Right renal pelvis (tissue), 4 donors: ENCODE measurements at regions not wholly inside any gene's neighbourhood (a gene's known extent, or its start where the extent isn't known, plus 50 kb on each side); places are given as distances from the start of the nearest gene placed in this dataset.
A peak's percentile ranks its signal among the peaks of the same experiment; 100 is the strongest.
"Not testable (repeated sequence)": the region's sequence is repeated elsewhere in the genome, so short reads cannot be mapped to it uniquely, and the experiment has no call there.

ENCODE experiments used
- DNase-seq, 4 donors: peaks; one replicate each; pipeline ENCODE4 v3.0.0-alpha.2; 2013; ENCODE audit warnings: low read depth in 4 of 4, low spot score in 3 of 4, missing footprints in 1 of 4

DNA sequence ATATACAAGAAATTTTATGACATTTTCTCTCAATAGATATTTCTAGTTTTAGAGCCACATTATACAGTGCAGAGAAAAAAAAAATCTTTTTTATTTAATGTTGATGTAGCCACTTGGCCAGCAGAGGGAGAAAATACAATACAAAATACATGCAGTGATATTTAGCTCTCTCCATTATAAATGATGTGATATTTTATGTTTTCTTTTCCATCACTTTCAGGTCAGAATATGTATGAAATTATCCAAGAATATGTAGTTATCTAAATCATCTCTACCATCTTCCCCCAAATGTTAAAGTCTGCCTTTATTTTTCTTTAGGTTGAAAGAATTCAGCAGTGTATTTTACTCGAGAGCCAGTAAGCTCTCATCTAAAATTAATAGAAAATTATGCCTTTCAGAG is 533.6 kb upstream of the FSHR start:
- peak in 1 of 4 donors; percentile 4 for DNase-seq

DNA sequence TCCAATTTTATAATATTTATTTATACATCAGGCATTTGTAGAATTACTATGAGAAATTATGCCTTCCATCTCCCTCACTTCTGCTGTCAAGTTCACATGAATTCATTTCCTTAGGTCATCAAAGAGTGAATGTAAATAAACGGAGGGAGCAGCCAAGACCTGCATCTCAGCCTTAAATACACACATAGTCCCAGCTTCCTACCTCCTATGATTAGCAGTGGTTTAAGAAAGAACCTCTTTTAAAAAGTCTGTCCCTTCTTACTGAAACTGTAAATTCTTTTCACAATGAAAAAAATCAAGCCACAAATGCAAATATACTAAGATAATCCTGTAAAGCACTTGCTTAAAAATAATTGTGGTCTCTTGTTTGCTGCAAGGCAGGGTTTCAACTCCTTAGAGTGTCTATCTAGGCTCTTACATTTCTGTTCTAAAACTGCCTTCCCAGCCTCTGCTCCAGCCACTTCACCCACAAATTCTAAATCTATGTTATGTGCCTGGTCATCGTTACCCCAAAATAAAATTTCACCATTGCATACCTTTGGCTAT is 532.7 kb upstream of the FSHR start:
- no peak for DNase-seq

DNA sequence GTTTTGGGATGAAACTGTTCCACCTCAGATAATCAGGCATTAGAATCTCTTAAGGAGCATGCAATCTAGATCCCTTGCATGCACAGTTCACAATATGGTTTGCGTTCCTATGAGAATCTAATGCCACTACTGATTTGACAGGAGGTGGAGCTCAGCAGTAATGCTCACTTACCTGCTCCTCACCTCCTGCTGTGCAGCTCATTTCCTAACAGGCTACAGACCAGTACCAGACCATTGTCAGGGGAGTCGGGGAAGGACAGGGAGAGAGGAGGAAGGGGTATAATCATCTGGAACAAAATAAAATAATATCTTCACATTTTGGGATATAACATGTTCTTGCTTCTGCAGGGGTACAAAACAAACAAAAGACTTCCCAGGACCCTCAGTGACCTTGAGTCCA is 532.0 kb upstream of the FSHR start:
- DNase-seq, result no peak

DNA sequence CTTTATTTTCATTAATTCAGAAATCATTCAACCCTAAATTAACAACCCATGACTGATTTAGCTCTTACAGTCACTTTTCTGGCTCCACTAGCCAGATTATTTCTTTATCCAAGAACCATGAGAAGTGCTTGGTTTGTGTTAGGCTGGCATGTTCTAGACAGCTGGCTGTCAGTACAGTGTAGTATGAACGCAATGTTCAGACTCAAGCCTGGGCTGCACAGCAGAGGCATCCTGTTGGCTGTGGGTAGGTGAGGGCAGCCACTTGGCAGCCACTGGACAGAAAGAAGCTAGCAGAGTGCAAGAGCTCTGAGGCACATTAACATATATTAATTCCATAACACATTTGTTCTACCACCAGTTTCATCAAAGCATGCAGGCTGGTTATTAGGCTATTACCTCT is 522.9 kb upstream of the FSHR start:
- no peak for DNase-seq

DNA sequence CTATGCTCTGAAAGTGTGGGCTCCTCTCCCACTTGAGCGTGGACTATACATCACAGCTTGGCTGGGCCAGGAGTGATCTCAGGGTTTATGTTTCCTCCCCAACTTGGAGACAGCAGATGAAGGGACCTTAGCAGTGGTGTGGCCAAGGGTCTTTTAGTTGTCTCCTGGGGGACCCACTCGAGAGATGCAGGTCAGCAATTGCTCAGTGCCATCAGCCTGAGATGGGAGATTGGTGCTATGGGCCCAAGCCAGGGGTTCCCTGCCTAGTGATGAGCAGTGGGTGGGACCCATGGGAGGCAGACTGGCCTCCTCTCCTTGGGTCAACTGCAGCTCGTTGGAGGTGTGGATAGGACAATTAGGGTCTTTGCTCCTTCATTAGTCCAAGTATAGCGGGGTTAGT is 510.5 kb upstream of the FSHR start:
- DNase-seq, result no peak

DNA sequence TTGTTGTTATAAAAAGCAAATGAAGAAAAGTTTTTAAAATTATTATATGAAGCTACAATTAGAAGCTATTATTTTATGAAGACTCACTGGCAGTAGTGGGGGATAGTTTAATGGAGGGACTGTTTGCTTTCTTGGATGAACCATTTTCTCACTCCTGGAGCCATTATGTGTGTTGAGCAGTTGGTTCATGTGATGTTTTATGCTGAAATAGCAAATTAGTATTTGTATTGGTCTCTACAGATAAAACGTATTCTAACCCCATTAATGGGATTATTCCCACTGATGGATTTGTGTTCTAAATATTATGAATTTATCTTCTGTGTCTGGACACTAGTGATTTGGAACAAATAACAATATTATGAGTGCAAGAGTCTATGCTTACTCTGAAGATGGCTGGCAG is 507.5 kb upstream of the FSHR start:
- no peak for DNase-seq

DNA sequence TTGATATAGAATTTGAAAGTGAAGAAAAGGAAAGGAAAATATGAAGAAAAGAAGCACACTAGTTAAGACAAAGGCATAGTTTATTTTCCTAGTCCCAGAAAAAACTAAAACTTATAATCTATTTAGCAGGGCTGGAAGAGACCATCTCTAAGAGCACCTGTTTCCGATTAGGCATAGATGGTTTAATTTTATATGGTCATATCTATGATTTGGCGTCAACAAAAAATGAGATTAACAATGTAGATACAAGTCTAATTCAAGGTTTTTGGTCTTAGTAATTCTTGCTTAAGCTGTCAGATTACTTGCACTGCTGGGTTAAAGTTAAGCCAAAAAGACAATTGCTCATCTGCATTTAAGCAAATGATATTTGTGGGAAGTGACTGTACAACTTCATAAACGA is 502.5 kb upstream of the FSHR start:
- no peak for DNase-seq

DNA sequence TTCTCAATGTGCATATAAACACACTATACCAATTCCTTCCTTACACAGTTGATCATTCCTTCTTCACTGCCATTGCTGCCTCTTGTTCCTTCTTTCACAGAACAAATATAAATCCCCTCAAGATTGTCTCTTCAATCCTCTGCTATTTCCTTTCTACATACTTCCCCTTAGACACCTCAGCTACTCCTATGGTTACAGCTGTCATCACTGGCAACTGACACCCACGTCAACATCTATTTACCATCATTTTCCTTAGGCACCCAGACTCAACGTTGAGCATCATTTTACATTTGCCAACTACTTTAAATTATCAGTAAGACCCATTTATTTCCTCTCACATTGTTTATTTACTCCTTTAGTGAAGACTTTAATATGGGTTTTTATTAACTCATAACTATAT is 488.8 kb upstream of the FSHR start:
- DNase-seq, result no peak

DNA sequence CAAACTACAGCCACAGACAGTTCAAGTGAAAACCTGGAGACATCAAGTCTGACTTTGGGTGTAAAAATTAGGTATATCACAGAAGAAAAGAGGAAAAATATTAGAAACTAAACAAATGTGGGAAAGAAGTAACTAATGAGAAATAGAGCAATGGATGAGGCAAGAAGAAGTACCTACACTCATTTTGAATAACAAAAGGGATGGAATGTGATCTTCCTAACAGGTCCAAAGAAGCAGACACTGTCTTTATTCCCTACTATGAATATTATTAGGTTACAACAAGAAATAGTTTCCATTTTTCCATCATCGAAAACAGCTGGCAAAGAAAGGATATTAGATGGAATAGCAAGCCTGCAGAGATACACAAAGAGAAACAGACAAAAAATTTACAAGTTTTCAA is 486.3 kb upstream of the FSHR start:
- DNase-seq, result no peak

DNA sequence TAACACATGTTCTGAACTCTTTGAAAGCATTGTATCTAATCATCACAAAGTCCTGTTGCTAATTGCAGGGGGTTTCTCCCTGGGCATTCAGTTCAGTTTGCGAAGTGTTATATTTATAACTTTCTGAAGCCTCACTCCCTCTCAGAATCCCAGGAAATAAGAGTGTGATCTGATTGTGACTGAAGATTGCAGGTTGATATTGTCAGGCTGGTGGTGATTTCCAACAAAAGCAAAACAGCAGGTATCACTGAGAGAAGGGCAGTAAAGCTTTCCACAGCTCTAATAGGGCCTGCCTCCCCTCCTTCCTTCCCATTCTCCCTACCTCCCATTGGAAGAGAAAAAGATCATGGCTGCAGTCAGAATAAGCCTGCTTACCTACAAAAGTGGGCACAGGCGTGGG is 466.7 kb upstream of the FSHR start:
- no peak for DNase-seq

DNA sequence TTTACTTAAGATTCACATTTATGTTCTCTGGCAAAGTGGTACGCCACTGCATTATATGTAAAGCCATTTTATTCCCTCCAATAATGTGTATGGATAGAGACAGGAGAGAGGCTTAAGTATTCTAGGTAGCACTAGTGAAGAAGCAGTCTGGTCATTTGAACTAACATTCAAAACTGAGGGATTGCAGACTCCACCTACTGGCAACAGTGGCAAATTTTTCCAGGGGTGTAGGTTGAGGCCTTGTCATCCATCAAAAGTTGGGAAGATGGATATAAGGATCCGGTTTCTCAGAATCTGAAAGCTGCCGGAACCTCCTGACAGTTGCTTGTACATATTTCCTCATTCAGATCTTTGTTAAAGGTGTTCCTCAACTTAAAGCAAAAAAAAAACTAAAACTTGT is 465.5 kb upstream of the FSHR start:
- no peak for DNase-seq

DNA sequence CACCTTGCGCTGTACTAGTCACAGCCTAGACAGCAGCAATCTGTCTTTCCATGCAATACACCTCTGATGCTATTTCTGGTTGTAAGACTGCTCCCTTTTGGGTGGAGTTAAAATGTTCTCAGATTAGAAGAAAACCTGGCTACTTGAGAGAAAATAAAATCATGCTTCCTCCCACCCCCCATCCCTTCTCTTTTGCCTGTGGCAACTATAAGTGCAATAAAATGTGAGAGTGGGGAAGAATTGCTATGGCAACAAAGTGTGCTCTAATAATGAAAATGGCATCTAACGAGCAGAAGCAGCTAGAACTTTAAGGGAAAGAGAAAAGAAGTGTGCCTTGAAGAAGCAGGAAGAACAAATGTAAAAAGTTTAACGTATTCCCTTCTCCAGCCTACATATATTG is 464.2 kb upstream of the FSHR start:
- DNase-seq, result no peak

DNA sequence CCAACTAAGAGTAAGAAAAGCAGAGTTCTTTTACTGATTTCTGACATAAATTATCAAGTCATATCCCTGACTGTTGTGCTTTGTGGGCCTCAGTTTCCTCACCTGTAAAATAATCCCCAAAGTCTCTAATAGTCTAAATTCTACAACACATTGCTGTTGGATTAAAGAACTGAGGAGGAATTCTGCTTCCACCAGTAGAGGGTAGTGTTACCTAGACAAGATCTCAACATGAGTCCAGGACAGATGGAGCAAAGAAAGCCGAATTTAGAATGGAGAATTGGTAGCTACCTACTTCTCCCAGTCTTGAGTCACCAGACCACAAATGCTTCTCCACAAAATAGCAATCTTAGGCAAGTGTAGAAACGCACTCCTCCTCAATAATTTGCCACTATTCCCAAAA is 462.5 kb upstream of the FSHR start:
- peak in 3 of 4 donors; percentile 12 to 16 (median 15) for DNase-seq

DNA sequence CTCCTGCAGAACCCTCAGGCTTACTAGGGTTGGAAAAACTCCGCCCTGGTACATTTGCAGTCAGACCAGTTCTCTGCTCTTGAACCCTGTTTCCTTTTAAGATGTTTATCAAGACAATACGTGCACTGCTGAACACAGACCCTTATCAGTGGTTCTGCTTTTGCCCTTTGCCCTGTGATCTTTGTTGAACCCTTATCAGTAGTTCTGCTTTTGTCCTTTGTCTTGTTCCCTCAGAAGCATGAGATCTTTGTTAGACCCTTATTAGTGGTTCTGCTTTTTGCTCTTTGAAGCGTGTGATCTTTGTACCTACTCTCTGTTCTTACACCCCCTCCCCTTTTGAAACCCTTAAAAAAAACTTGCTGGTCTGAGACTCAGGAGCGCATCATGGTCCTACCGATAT is 457.5 kb upstream of the FSHR start:
- not testable (repeated sequence) for DNase-seq

DNA sequence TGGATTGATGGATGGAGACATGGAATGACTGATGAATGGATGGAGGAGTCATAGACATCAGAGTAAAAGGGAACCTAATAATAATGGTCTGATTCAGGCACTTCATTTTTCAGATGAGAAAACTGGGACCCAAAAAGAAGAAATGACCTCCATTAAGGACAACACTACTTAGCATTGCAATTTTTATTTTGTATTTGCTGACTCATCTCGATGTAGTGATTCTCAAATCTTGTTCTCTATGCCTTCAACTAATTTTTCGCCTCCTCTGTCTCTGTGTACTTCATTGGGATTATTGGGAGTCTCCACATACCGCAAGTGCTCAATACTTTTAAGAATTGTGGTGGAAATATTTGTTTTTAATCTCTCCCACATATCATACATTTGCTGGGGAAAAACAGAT is 446.2 kb upstream of the FSHR start:
- no peak for DNase-seq

DNA sequence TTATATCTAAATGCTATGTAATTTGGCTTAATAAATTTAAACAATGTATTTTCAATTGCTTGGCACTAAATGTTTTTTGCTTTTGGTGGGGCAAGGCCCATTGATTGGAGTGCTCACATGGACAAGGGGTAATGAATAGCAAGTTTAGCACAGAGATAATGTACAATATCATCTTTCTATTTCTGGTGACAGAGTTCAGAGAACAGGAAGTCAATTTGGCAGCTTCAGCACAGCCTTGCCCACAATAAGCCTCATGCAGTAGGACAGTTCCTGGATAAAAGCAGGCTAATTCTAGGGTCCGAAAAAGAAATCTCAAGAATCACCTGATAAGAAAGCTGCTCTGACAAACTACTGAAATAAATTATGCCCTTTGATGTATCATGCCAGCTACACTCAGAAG is 443.9 kb upstream of the FSHR start:
- no peak for DNase-seq

DNA sequence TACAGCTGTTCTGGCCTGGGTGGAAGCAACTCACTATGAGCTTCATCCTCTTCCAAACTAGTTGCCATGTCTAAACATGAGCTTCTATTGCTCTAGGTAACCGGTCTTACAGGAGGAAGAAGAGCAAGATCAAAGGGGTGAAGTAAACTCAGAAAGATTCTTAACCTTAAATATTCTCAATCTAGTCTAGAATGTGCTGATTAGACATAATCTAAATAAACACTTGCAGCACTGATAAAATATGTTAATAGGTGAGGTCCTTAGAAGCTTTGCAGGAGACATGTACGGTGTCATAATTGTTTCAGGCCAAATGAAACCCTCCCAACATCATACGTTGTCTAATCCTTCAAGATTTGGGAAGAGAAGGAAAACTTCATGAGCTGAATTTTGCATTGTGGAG is 431.6 kb upstream of the FSHR start:
- DNase-seq, result no peak

DNA sequence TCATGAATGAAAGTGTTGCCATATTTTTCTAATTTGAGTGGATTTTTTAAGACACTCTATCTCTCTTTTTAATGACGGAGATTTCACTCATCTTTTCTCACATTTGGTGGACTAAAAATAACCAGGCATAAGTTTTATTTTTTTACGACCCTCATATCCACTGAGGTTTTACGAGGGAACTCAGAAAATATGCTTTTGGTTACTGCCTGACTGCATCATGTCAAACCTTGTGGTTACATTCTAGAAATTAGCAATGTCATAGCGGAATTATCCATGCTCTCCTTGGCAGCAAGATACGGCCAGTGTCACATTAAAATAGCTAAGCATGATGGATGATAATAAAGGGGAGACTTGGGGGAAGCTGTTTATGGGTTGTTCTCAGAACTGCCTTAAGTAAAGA is 428.6 kb upstream of the FSHR start:
- DNase-seq, result no peak

DNA sequence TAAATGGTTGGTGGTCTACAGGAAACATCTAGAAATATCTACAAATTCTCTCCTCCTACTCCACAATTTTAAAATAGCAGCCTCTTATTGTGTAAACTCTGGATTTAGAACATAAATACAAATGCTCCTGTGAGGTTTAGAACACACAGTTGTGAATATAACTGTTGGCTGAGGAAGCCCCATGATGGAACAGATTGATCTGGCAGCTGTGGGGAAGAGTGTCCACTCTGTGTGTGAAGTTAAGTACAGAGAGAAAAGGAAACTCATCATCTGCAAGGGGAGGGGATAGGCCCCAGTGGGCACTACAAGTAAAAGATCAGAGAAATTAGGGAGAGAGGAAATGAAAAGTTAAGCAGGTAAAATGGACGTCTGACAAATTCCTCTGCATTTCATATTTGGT is 422.7 kb upstream of the FSHR start:
- no peak for DNase-seq

DNA sequence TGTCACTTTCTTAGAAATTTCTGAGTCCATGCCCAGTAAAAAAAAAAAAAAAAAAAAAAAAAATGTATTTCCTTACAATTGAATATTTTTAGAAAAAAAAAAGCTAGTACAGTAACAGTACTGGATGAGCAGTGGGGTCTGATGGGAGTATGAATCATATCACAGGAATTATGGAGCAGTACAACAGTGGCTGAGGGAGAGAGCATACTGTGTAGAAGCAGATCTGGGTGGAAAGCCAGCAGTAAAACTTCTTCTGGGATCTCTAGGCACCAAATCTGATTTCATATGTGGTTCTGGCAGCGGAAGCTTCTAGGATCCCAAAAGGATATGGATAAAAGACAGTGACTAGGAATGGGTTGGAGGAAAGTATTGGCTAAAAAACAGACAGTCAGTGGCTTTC is 414.9 kb upstream of the FSHR start:
- DNase-seq, result no peak

DNA sequence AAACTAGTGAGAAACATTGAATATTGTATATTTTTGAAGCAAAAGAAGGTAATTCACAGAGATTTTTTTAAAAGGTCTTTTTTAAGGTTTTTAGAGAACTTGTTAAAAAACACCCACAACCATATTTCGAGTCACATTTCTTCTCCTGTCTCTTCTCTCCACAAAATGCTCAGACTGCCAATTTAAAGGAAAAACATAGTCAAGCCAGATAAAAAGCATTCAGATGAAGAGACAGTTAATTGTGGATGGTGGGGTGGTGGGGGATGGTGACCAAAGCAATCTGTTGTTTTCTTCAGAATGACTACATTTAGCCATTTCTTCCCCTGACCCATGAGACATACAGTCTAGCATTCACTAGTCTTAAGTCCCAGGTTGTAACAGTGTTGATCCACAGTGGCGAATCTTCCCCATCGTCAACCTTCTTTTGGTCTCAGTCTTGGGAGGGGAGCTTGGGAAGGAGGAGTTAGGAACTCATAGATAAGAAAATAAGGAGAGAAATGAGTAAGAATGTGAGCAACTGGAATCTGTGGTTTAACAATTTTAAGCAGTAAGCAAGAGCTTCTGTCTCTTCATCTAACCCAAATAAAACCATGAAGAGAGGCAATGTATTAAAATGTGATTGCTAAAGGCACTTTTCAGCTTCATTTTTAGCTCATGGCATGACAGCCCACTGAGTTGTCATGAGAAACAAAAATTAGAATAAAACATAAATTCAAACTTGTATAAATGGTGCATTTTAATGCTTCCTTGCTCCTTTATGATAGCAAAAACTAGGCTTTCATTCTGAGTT is 413.7 kb upstream of the FSHR start:
- DNase-seq, result no peak

DNA sequence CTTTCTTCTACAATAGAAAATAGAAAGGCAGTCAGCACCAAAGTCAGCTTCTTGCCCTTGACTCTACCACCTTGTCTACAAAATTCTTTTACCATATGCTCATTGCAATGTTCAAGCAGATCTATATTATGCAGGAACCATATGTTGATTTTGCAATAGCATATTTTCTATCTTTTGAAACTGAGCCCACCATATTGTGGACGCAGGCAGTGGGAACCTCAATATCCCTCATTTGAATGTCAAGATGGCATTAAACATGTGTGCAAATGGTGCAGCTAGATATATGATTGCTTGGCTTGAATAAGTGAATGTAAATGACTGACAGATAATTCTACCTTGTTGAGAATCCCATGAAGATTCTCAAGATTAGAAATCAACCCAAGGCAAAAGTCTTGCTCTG is 412.7 kb upstream of the FSHR start:
- DNase-seq, result no peak

DNA sequence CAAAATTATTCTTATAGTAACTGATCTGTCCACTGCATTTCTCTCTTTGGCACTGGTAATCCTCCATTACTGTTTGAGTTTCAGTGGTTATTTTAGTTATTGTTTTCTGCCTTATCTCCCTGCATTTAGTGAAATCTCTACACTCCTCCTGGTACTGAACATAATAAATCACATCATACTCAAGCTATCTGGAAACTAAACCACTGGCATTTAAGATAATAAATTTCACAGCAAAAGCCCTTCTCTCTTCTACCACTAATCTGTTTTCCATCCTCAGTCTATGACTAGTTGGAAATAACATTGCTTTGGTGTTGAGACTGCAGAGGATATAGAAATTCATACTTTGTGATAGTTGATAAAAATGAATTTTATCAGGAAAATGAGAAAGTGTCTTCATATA is 399.3 kb upstream of the FSHR start:
- no peak for DNase-seq
